ENCODE measurements at regions not wholly inside any gene's neighbourhood (a gene's known extent, or its start where the extent isn't known, plus 50 kb on each side); places are given as distances from the start of the nearest gene placed in this dataset.

DNA sequence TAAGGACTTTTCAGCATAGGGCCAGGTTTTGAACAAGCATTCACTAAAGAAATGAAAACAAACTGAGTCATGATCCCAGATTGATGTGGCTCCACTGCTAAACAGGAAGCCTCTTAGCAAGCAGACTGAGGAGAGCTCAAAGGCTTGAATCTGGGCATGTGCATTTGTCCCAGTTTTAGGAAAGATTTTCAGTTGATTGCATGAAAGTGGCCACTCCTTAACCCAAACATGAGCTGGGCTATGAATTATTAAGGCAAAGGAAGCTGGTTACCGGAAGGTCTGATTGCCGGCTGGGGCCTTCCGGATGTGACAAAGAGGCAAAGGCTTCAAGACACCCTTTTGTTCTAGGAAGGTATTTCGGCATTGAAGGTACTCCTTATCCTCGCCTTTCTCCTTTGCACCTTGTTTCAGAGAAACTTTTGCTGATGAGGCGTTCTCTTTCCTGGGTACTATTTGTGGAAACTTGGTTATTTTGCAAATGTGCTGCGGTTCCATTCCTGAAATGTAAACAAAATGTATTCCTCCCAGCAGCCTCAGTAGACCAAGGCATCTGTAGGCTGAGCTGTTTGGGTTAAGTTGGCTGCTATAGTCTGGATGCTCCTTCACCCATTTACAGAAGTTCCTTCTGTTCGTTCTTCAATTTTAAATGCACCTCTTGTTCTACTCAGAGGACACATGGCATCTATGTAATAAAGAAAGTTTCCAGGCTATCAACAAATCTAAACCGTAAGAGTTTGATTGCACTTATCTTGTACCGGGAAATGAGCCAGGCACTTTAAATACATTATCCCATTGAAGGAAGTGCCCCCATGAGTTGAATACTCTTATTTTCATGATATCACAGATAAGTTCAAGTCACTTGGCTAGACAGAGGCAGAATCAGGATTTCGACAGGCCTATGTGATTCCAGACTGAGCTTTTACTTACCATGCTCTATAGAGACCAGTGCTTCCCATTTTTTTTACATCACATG lies 115.6 kb upstream of the METAP2 start:
- H2AFZ ChIP-seq: peak overlapping the region; percentile 95
- TF ChIP-seq STAT1 (IDR thresholded peaks at IDR 0.05; ENCODE audit: unreplicated experiment): no peak
- TF ChIP-seq, protein P1, sequence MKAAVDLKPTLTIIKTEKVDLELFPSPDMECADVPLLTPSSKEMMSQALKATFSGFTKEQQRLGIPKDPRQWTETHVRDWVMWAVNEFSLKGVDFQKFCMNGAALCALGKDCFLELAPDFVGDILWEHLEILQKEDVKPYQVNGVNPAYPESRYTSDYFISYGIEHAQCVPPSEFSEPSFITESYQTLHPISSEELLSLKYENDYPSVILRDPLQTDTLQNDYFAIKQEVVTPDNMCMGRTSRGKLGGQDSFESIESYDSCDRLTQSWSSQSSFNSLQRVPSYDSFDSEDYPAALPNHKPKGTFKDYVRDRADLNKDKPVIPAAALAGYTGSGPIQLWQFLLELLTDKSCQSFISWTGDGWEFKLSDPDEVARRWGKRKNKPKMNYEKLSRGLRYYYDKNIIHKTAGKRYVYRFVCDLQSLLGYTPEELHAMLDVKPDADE (IDR thresholded peaks at IDR 0.05): no peak
- TF ChIP-seq, protein P2, sequence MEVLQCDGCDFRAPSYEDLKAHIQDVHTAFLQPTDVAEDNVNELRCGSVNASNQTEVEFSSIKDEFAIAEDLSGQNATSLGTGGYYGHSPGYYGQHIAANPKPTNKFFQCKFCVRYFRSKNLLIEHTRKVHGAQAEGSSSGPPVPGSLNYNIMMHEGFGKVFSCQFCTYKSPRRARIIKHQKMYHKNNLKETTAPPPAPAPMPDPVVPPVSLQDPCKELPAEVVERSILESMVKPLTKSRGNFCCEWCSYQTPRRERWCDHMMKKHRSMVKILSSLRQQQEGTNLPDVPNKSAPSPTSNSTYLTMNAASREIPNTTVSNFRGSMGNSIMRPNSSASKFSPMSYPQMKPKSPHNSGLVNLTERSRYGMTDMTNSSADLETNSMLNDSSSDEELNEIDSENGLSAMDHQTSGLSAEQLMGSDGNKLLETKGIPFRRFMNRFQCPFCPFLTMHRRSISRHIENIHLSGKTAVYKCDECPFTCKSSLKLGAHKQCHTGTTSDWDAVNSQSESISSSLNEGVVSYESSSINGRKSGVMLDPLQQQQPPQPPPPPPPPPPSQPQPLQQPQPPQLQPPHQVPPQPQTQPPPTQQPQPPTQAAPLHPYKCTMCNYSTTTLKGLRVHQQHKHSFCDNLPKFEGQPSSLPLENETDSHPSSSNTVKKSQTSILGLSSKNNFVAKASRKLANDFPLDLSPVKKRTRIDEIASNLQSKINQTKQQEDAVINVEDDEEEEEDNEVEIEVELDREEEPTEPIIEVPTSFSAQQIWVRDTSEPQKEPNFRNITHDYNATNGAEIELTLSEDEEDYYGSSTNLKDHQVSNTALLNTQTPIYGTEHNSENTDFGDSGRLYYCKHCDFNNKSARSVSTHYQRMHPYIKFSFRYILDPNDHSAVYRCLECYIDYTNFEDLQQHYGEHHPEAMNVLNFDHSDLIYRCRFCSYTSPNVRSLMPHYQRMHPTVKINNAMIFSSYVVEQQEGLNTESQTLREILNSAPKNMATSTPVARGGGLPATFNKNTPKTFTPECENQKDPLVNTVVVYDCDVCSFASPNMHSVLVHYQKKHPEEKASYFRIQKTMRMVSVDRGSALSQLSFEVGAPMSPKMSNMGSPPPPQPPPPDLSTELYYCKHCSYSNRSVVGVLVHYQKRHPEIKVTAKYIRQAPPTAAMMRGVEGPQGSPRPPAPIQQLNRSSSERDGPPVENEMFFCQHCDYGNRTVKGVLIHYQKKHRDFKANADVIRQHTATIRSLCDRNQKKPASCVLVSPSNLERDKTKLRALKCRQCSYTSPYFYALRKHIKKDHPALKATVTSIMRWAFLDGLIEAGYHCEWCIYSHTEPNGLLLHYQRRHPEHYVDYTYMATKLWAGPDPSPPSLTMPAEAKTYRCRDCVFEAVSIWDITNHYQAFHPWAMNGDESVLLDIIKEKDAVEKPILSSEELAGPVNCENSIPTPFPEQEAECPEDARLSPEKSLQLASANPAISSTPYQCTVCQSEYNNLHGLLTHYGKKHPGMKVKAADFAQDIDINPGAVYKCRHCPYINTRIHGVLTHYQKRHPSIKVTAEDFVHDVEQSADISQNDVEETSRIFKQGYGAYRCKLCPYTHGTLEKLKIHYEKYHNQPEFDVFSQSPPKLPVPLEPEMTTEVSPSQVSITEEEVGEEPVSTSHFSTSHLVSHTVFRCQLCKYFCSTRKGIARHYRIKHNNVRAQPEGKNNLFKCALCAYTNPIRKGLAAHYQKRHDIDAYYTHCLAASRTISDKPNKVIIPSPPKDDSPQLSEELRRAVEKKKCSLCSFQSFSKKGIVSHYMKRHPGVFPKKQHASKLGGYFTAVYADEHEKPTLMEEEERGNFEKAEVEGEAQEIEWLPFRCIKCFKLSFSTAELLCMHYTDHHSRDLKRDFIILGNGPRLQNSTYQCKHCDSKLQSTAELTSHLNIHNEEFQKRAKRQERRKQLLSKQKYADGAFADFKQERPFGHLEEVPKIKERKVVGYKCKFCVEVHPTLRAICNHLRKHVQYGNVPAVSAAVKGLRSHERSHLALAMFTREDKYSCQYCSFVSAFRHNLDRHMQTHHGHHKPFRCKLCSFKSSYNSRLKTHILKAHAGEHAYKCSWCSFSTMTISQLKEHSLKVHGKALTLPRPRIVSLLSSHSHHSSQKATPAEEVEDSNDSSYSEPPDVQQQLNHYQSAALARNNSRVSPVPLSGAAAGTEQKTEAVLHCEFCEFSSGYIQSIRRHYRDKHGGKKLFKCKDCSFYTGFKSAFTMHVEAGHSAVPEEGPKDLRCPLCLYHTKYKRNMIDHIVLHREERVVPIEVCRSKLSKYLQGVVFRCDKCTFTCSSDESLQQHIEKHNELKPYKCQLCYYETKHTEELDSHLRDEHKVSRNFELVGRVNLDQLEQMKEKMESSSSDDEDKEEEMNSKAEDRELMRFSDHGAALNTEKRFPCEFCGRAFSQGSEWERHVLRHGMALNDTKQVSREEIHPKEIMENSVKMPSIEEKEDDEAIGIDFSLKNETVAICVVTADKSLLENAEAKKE (CRISPR knock-in tag; IDR thresholded peaks at IDR 0.05): no peak
- no peak for TF ChIP-seq EZH2 (IDR thresholded peaks at IDR 0.05; ENCODE audit: low read depth, unreplicated experiment)
- TF ChIP-seq, protein P3, sequence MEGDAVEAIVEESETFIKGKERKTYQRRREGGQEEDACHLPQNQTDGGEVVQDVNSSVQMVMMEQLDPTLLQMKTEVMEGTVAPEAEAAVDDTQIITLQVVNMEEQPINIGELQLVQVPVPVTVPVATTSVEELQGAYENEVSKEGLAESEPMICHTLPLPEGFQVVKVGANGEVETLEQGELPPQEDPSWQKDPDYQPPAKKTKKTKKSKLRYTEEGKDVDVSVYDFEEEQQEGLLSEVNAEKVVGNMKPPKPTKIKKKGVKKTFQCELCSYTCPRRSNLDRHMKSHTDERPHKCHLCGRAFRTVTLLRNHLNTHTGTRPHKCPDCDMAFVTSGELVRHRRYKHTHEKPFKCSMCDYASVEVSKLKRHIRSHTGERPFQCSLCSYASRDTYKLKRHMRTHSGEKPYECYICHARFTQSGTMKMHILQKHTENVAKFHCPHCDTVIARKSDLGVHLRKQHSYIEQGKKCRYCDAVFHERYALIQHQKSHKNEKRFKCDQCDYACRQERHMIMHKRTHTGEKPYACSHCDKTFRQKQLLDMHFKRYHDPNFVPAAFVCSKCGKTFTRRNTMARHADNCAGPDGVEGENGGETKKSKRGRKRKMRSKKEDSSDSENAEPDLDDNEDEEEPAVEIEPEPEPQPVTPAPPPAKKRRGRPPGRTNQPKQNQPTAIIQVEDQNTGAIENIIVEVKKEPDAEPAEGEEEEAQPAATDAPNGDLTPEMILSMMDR (conservative IDR thresholded peaks at IDR 0.05; ENCODE audit: low read depth in 2 of 2): no peak
- TF ChIP-seq JUNB (IDR thresholded peaks at IDR 0.05; ENCODE audit: unreplicated experiment): no peak
- TF ChIP-seq POLR2AphosphoS5 (IDR thresholded peaks at IDR 0.05; ENCODE audit: low read depth): no peak
- TF ChIP-seq, protein P4, sequence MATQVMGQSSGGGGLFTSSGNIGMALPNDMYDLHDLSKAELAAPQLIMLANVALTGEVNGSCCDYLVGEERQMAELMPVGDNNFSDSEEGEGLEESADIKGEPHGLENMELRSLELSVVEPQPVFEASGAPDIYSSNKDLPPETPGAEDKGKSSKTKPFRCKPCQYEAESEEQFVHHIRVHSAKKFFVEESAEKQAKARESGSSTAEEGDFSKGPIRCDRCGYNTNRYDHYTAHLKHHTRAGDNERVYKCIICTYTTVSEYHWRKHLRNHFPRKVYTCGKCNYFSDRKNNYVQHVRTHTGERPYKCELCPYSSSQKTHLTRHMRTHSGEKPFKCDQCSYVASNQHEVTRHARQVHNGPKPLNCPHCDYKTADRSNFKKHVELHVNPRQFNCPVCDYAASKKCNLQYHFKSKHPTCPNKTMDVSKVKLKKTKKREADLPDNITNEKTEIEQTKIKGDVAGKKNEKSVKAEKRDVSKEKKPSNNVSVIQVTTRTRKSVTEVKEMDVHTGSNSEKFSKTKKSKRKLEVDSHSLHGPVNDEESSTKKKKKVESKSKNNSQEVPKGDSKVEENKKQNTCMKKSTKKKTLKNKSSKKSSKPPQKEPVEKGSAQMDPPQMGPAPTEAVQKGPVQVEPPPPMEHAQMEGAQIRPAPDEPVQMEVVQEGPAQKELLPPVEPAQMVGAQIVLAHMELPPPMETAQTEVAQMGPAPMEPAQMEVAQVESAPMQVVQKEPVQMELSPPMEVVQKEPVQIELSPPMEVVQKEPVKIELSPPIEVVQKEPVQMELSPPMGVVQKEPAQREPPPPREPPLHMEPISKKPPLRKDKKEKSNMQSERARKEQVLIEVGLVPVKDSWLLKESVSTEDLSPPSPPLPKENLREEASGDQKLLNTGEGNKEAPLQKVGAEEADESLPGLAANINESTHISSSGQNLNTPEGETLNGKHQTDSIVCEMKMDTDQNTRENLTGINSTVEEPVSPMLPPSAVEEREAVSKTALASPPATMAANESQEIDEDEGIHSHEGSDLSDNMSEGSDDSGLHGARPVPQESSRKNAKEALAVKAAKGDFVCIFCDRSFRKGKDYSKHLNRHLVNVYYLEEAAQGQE (IDR thresholded peaks at IDR 0.05; ENCODE audit: unreplicated experiment): no peak
- ATAC-seq: peak; percentile 33; the same call in 2 of the 3 replicates

More for the DNA sequence above, 115.6 kb upstream of the METAP2 start:
- no peaks in the 10 kb centered on the region for H3K9me2 ChIP-seq (ENCODE audit: insufficient read depth)
- no peak overlapping the region for H3K27ac ChIP-seq (ENCODE audit: low read depth)
- DNase-seq (ENCODE audit: low spot score): no peak
- H3K4me1 Mint-ChIP-seq: peaks cover 13% of the 10 kb centered on the region
- H3K36me3 ChIP-seq (ENCODE audit: insufficient read depth): no peaks in the 10 kb centered on the region
- no peaks in the 10 kb centered on the region for H4K20me1 ChIP-seq (replicated peaks; ENCODE audit: insufficient read depth)
- no peaks in the 10 kb centered on the region for H3K27me3 Mint-ChIP-seq (ENCODE audit: insufficient read depth, low read depth, poor library complexity)
- no peak overlapping the region for H3K4me3 ChIP-seq
- H3K79me2 ChIP-seq (replicated peaks; ENCODE audit: insufficient read depth): no peaks in the 10 kb centered on the region
- no peaks in the 10 kb centered on the region for H3K27me3 ChIP-seq (ENCODE audit: insufficient read depth)
- no peaks in the 10 kb centered on the region for H3K4me1 ChIP-seq (ENCODE audit: insufficient read depth)
- no peak overlapping the region for H3K4me2 ChIP-seq
- H3K4me3 Mint-ChIP-seq: no peak overlapping the region
- H3K9me3 Mint-ChIP-seq: no peaks in the 10 kb centered on the region
- peak overlapping the region; percentile 9; the same call in 1 of the 2 replicates for H3K27ac Mint-ChIP-seq
- no peaks in the 10 kb centered on the region for H3K36me3 Mint-ChIP-seq (ENCODE audit: low read depth)
- H3F3A ChIP-seq (replicated peaks; ENCODE audit: low read depth): no peaks in the 10 kb centered on the region

Data from GM23338 (cell line).